SK-N-SH (cell line): ENCODE measurements at regions not wholly inside any gene's neighbourhood (a gene's known extent, or its start where the extent isn't known, plus 50 kb on each side); places are given as distances from the start of the nearest gene placed in this dataset.
"Not testable (repeated sequence)": the region's sequence is repeated elsewhere in the genome, so short reads cannot be mapped to it uniquely, and the experiment has no call there.

Experiments used
- CTCF ChIA-PET: fragments of 300-600, 350-600 bp; formaldehyde crosslinking; extraction: SDS; loops from one replicate; lab custom pipeline; 2021; lab: Yijun Ruan, JAX
- POLR2A ChIA-PET: fragments of 350-600 bp; sonication (Branson Sonifier 250); formaldehyde crosslinking; extraction: SDS; loops from one replicate; lab custom pipeline; 2020; ENCODE audit warnings: antibody characterized with exemption, inconsistent platforms; lab: Yijun Ruan, JAX
- DNase-seq: peaks from one replicate; pipeline ENCODE4 v3.0.0; 2012
- H2AFZ ChIP-seq: fragments of 200-600 bp; sonication (generic); 2 replicates; pipeline ENCODE4 v1.8.1; 2016; ENCODE audit warnings: antibody characterized with exemption, mild to moderate bottlenecking, low read depth
- H3F3A ChIP-seq: fragments of 200-600 bp; sonication (generic); replicated peaks from 2 replicates; pipeline ENCODE3; 2016; ENCODE audit warnings: antibody characterized with exemption, mild to moderate bottlenecking; ENCODE audit not compliant: insufficient read depth
- H3K27ac ChIP-seq, 2 experiments: fragments of 200-500 bp in 1 of 2; fragments of 200-600 bp in 1 of 2; sonication (Bioruptor generic) in 1 of 2; sonication (generic), shearing (Covaris generic) in 1 of 2; 2 replicates each; pipeline versions ENCODE4 v1.5.1 to v1.6.1; 2014 to 2016; ENCODE audit warnings: low read depth in 2 of 2, inconsistent platforms in 1 of 2, low read length in 1 of 2, mild to moderate bottlenecking in 1 of 2, mixed read lengths in 1 of 2
- H3K27me3 ChIP-seq: fragments of 200-600 bp; sonication (generic), shearing (Covaris generic); 2 replicates; pipeline ENCODE4 v1.6.1; 2016; ENCODE audit warnings: mixed run types; ENCODE audit not compliant: insufficient read depth
- H3K36me3 ChIP-seq, 2 experiments: fragments of 200-500 bp in 1 of 2; fragments of 200-600 bp in 1 of 2; sonication (Bioruptor generic) in 1 of 2; sonication (generic) in 1 of 2; replicated peaks in 1 of 2; 2 replicates each; pipeline versions ENCODE3 to v1.5.1; 2014 to 2016; ENCODE audit warnings: low read length in 1 of 2, mild to moderate bottlenecking in 1 of 2; ENCODE audit not compliant: insufficient read depth in 2 of 2, control insufficient read depth in 1 of 2
- H3K4me1 ChIP-seq, 2 experiments: fragments of 200-500 bp in 1 of 2; fragments of 200-600 bp in 1 of 2; sonication (Bioruptor generic) in 1 of 2; sonication (generic), shearing (Covaris generic) in 1 of 2; 2 replicates each; pipeline versions ENCODE4 v1.5.1 to v1.6.1; 2014 to 2016; ENCODE audit warnings: low read depth in 1 of 2, low read length in 1 of 2, mixed run types in 1 of 2; ENCODE audit not compliant: insufficient read depth in 2 of 2, control insufficient read depth in 1 of 2
- H3K4me2 ChIP-seq: fragments of 200-600 bp; sonication (generic), shearing (Covaris generic); 2 replicates; pipeline ENCODE4 v1.6.1; 2017; ENCODE audit warnings: mixed run types
- H3K4me3 ChIP-seq, 2 experiments: fragments of 200-500 bp in 1 of 2; fragments of 200-600 bp in 1 of 2; sonication (Bioruptor generic) in 1 of 2; sonication (generic), shearing (Covaris generic) in 1 of 2; 2 replicates each; pipeline versions ENCODE4 v1.5.1 to v1.8.1; 2014 to 2016; ENCODE audit warnings: low read depth in 2 of 2, inconsistent platforms in 1 of 2, low read length in 1 of 2, mild to moderate bottlenecking in 1 of 2, mixed read lengths in 1 of 2, moderate library complexity in 1 of 2
- H3K79me2 ChIP-seq: fragments of 200-600 bp; sonication (generic); 2 replicates; pipeline ENCODE4 v1.8.1; 2017; ENCODE audit warnings: mild to moderate bottlenecking; ENCODE audit not compliant: insufficient read depth
- H3K9ac ChIP-seq: fragments of 200-600 bp; sonication (generic); 2 replicates; pipeline ENCODE4 v1.6.1; 2017; ENCODE audit warnings: mixed run types
- H3K9me2 ChIP-seq: fragments of 200-600 bp; sonication (generic); 2 replicates; pipeline ENCODE4 v1.6.1; 2017; ENCODE audit warnings: mixed run types
- H3K9me3 ChIP-seq: fragments of 200-600 bp; sonication (generic); 2 replicates; pipeline ENCODE4 v1.6.1; 2017; ENCODE audit warnings: mixed run types, mild to moderate bottlenecking, moderate library complexity
- H4K20me1 ChIP-seq: fragments of 200-600 bp; sonication (generic); 2 replicates; pipeline ENCODE4 v1.6.1; 2017; ENCODE audit warnings: mild to moderate bottlenecking, mixed run types; ENCODE audit not compliant: insufficient read depth
- EZH2phosphoT487 ChIP-seq: fragments of 200-600 bp; sonication (generic); IDR thresholded peaks from 2 replicates; pipeline ENCODE4 v1.6.1; 2017; ENCODE audit warnings: low read depth, mixed run types, mild to moderate bottlenecking, antibody characterized with exemption, moderate library complexity, borderline replicate concordance
- FOSL2 ChIP-seq: IDR thresholded peaks from 2 replicates; pipeline ENCODE4 v1.4.0; 2012; ENCODE audit warnings: low read depth, mild to moderate bottlenecking, moderate library complexity, borderline replicate concordance
- FOXM1 ChIP-seq: IDR thresholded peaks from 2 replicates; pipeline ENCODE4 v1.4.0; 2012; ENCODE audit warnings: low read depth, mild to moderate bottlenecking
- GATA2 ChIP-seq: sonication (generic); formaldehyde crosslinking; IDR thresholded peaks from 2 replicates; pipeline ENCODE4 v1.5.0; 2020; ENCODE audit warnings: mild to moderate bottlenecking, missing genetic modification reagents
- JUND ChIP-seq: IDR thresholded peaks from 2 replicates; pipeline ENCODE4 v1.4.0; 2012
- MEF2A ChIP-seq: IDR thresholded peaks from 2 replicates; pipeline ENCODE4 v1.4.0; 2012; ENCODE audit warnings: low read depth, borderline replicate concordance
- PBX3 ChIP-seq: IDR thresholded peaks from 2 replicates; pipeline ENCODE4; 2012
- REST ChIP-seq: IDR thresholded peaks from 2 replicates; pipeline ENCODE4 v1.6.1; 2012; ENCODE audit warnings: mild to moderate bottlenecking, low read depth, low read length, moderate library complexity
- RXRA ChIP-seq: IDR thresholded peaks from 2 replicates; pipeline ENCODE4 v1.4.0; 2012; ENCODE audit warnings: low read depth, mild to moderate bottlenecking, borderline replicate concordance
- SIN3A ChIP-seq: IDR thresholded peaks from 2 replicates; pipeline ENCODE4 v1.6.1; 2012; ENCODE audit warnings: low read depth, mild to moderate bottlenecking, low read length, moderate library complexity, borderline replicate concordance
- TCF12 ChIP-seq: IDR thresholded peaks from 2 replicates; pipeline ENCODE4 v1.4.0; 2012
- USF1 ChIP-seq: IDR thresholded peaks from 2 replicates; pipeline ENCODE4 v1.4.0; 2012; ENCODE audit warnings: low read depth, borderline replicate concordance
- WGBS: methylation state at CpG from one replicate; pipeline ENCODE4 v1.1.6; 2017; ENCODE audit warnings: low lambda C conversion rate; 5-methylcytosine and 5-hydroxymethylcytosine counted together

- Histone ChIP-seq H3K36me3 (no peaks in the 10 kb centered on the region), H3K79me2 (no peaks in the 10 kb centered on the region), H3K9ac (no peak overlapping the region), H3K4me1 (no peaks in the 10 kb centered on the region), H4K20me1 (no peaks in the 10 kb centered on the region), H3K4me2 (no peak overlapping the region), H3K9me3 (no peaks in the 10 kb centered on the region), H3F3A (no peaks in the 10 kb centered on the region), H3K4me3 (no peak overlapping the region), H3K27me3 (no peaks in the 10 kb centered on the region), H3K27ac (no peak overlapping the region), H2AFZ (no peak overlapping the region), H3K9me2 (no peaks in the 10 kb centered on the region)
- 1% methylated on average over 4 of the region's 4 CpGs for WGBS
- ChIA-PET CTCF (no interaction called here), POLR2A (no interaction called here)
- no peak for DNase-seq
- no peak for TF ChIP-seq FOXM1
- TF ChIP-seq EZH2phosphoT487: no peak
- no peak for TF ChIP-seq USF1
- TF ChIP-seq PBX3: no peak
- TF ChIP-seq FOSL2: no peak
- TF ChIP-seq JUND: no peak
- no peak for TF ChIP-seq MEF2A
- no peak for TF ChIP-seq SIN3A
- no peak for TF ChIP-seq REST
- no peak for TF ChIP-seq GATA2 (CRISPR knock-in tag)
- no peak for TF ChIP-seq RXRA
- no peak for TF ChIP-seq TCF12
These were observed 161.1 kb downstream of the MRPS30 start for GRCh38 chr5:44969825-44970224.

- H3K9me3 ChIP-seq, H2AFZ ChIP-seq, H3K4me3 ChIP-seq, POLR2A ChIA-PET, H3K4me2 ChIP-seq, CTCF ChIA-PET, H3F3A ChIP-seq, H4K20me1 ChIP-seq, H3K9ac ChIP-seq, DNase-seq, H3K27me3 ChIP-seq, H3K9me2 ChIP-seq, H3K4me1 ChIP-seq, H3K27ac ChIP-seq, H3K79me2 ChIP-seq, H3K36me3 ChIP-seq: not testable (repeated sequence)
- 3% methylated on average over 2 of the region's 2 CpGs for WGBS
These were observed 162.2 kb downstream of the MRPS30 start for GRCh38 chr5:44970963-44971362.
